ENCODE measurements at regions not wholly inside any gene's neighbourhood (a gene's known extent, or its start where the extent isn't known, plus 50 kb on each side); places are given as distances from the start of the nearest gene placed in this dataset.

DNA sequence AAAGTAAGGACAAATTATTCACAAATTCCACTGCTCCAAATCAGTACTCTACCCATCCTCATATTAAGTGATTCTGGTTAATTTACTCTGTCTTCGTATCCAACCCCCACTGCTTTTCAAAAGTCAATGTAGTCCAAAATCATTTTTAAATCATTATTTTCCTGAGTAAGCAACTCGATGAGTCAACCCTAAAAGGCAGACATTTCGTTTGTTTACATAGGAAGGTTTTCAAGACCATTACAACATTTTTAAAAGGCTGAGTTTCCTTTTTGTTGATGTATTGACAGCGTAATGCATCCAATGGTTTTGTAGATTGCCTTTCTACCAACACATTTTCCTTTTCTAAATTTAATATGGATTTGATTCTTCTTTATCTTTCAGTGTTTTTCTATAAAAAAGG, 523.0 kb upstream of the ANKRD30A start:
- TF ChIP-seq, protein P1, sequence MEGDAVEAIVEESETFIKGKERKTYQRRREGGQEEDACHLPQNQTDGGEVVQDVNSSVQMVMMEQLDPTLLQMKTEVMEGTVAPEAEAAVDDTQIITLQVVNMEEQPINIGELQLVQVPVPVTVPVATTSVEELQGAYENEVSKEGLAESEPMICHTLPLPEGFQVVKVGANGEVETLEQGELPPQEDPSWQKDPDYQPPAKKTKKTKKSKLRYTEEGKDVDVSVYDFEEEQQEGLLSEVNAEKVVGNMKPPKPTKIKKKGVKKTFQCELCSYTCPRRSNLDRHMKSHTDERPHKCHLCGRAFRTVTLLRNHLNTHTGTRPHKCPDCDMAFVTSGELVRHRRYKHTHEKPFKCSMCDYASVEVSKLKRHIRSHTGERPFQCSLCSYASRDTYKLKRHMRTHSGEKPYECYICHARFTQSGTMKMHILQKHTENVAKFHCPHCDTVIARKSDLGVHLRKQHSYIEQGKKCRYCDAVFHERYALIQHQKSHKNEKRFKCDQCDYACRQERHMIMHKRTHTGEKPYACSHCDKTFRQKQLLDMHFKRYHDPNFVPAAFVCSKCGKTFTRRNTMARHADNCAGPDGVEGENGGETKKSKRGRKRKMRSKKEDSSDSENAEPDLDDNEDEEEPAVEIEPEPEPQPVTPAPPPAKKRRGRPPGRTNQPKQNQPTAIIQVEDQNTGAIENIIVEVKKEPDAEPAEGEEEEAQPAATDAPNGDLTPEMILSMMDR (IDR thresholded peaks at IDR 0.05; ENCODE audit: low read length): no peak
- no peak for TF ChIP-seq EZH2 (optimal IDR thresholded peaks at IDR 0.05; ENCODE audit: low read depth, low read length)

Data from MM.1S (cell line).